BLaER1 treated with 17β-estradiol and CSF1 and Interleukin-3, amounts not matched to agents 10 nM and 100 nM (cell line): ENCODE measurements at regions not wholly inside any gene's neighbourhood (a gene's known extent, or its start where the extent isn't known, plus 50 kb on each side); places are given as distances from the start of the nearest gene placed in this dataset.
"Not testable (repeated sequence)": the region's sequence is repeated elsewhere in the genome, so short reads cannot be mapped to it uniquely, and the experiment has no call there.

Experiments
- H3K27ac ChIP-seq, 11 experiments: shearing (Covaris generic); formaldehyde crosslinking; 2 replicates each; pipeline ENCODE4 v1.8.1; 2022
- H3K27me3 ChIP-seq, 11 experiments: shearing (Covaris generic); formaldehyde crosslinking; 2 replicates each; pipeline ENCODE4 v1.8.1; 2022
- H3K36me3 ChIP-seq, 11 experiments: shearing (Covaris generic); formaldehyde crosslinking; 2 replicates each; pipeline ENCODE4 v1.8.1; 2022
- H3K4me1 ChIP-seq, 10 experiments: shearing (Covaris generic); formaldehyde crosslinking; 2 replicates each; pipeline ENCODE4 v1.8.1; 2022
- H3K4me2 ChIP-seq, 11 experiments: shearing (Covaris generic); formaldehyde crosslinking; 2 replicates each; pipeline ENCODE4 v1.8.1; 2022
- H3K4me3 ChIP-seq, 10 experiments: shearing (Covaris generic); formaldehyde crosslinking; 2 replicates each; pipeline ENCODE4 v1.8.1; 2022
- H3K9ac ChIP-seq, 11 experiments: shearing (Covaris generic); formaldehyde crosslinking; 2 replicates each; pipeline ENCODE4 v1.8.1; 2022
- H3K9me3 ChIP-seq, 11 experiments: shearing (Covaris generic); formaldehyde crosslinking; replicated peaks in 1 of 11; 2 replicates each; pipeline ENCODE4 v1.8.1; 2022
- H4K20me1 ChIP-seq, 11 experiments: shearing (Covaris generic); formaldehyde crosslinking; 2 replicates each; pipeline ENCODE4 v1.8.1; 2022
- Cebpa-rat ChIP-seq, 11 experiments: shearing (Covaris generic); IDR thresholded peaks; 2 replicates each; pipeline ENCODE4 v1.8.1; 2022

GRCh38 chr11:23212807-23213206, 352.5 kb upstream of the CCDC179 start:
- TF ChIP-seq Cebpa-rat (IDR thresholded peaks at IDR 0.05): no peak
- Histone ChIP-seq H3K9ac (no peak overlapping the region), H3K9me3 (no peaks in the 10 kb centered on the region), H3K4me2 (no peak overlapping the region), H3K4me1 (peaks cover 0 to 6% (median 2%) of the 10 kb centered on the region in 10 experiments; a peak in 4 of 20 replicates), H3K4me3 (no peak overlapping the region), H3K27ac (no peak overlapping the region), H3K27me3 (no peaks in the 10 kb centered on the region), H3K36me3 (no peaks in the 10 kb centered on the region), H4K20me1 (no peaks in the 10 kb centered on the region; a peak in 1 of 22 replicates)

GRCh38 chr11:23217072-23217471, 356.8 kb upstream of the CCDC179 start:
- Histone ChIP-seq H3K27me3 (no peaks in the 10 kb centered on the region), H3K36me3 (no peaks in the 10 kb centered on the region), H3K4me3 (no peak overlapping the region), H3K9me3 (no peaks in the 10 kb centered on the region), H3K9ac (no peak overlapping the region), H3K4me2 (no peak overlapping the region), H3K27ac (no peak overlapping the region), H3K4me1 (peaks cover 0 to 6% (median 2%) of the 10 kb centered on the region in 10 experiments; a peak in 4 of 20 replicates), H4K20me1 (no peaks in the 10 kb centered on the region; a peak in 1 of 22 replicates)
- no peak for TF ChIP-seq Cebpa-rat (IDR thresholded peaks at IDR 0.05)

GRCh38 chr11:23220086-23220485, 359.8 kb upstream of the CCDC179 start:
- not testable (repeated sequence) for H3K4me1 ChIP-seq, H3K36me3 ChIP-seq, H3K4me3 ChIP-seq, H3K27me3 ChIP-seq, H3K9me3 ChIP-seq, H3K9ac ChIP-seq, H3K27ac ChIP-seq, H4K20me1 ChIP-seq, H3K4me2 ChIP-seq

- Histone ChIP-seq H3K27ac (no peak overlapping the region), H3K4me1 (no peaks in the 10 kb centered on the region), H3K36me3 (no peaks in the 10 kb centered on the region), H3K9ac (no peak overlapping the region), H3K9me3 (no peaks in the 10 kb centered on the region), H4K20me1 (no peaks in the 10 kb centered on the region; a peak in 1 of 22 replicates), H3K27me3 (no peaks in the 10 kb centered on the region), H3K4me2 (no peak overlapping the region), H3K4me3 (no peak overlapping the region)
- no peak for TF ChIP-seq Cebpa-rat (IDR thresholded peaks at IDR 0.05)
These were observed 361.1 kb upstream of the CCDC179 start for GRCh38 chr11:23221366-23221765.

GRCh38 chr11:23226331-23227077, 366.2 kb upstream of the CCDC179 start:
- Histone ChIP-seq H3K36me3 (no peaks in the 10 kb centered on the region), H4K20me1 (no peaks in the 10 kb centered on the region), H3K27me3 (no peaks in the 10 kb centered on the region), H3K4me3 (no peak overlapping the region), H3K4me1 (no peaks in the 10 kb centered on the region), H3K4me2 (no peak overlapping the region), H3K27ac (no peak overlapping the region), H3K9ac (no peak overlapping the region), H3K9me3 (no peaks in the 10 kb centered on the region)
- no peak for TF ChIP-seq Cebpa-rat (IDR thresholded peaks at IDR 0.05)

GRCh38 chr11:23227078-23227445, 366.8 kb upstream of the CCDC179 start:
- no peak overlapping the region for H3K9ac ChIP-seq
- H3K27ac ChIP-seq: no peak overlapping the region
- H3K36me3 ChIP-seq: no peaks in the 10 kb centered on the region
- no peak for TF ChIP-seq Cebpa-rat (IDR thresholded peaks at IDR 0.05)
- no peaks in the 10 kb centered on the region for H3K27me3 ChIP-seq
- no peaks in the 10 kb centered on the region for H3K9me3 ChIP-seq
- H4K20me1 ChIP-seq: no peaks in the 10 kb centered on the region
- no peak overlapping the region for H3K4me3 ChIP-seq
- no peak overlapping the region for H3K4me2 ChIP-seq
- no peaks in the 10 kb centered on the region for H3K4me1 ChIP-seq

- Histone ChIP-seq H3K36me3 (no peaks in the 10 kb centered on the region), H3K9ac (no peak overlapping the region), H3K4me1 (no peaks in the 10 kb centered on the region), H3K27ac (no peak overlapping the region), H4K20me1 (no peaks in the 10 kb centered on the region), H3K4me3 (no peak overlapping the region), H3K4me2 (no peak overlapping the region), H3K9me3 (no peaks in the 10 kb centered on the region), H3K27me3 (no peaks in the 10 kb centered on the region)
- TF ChIP-seq Cebpa-rat (IDR thresholded peaks at IDR 0.05): no peak
These were observed 372.4 kb upstream of the CCDC179 start for GRCh38 chr11:23232652-23233051.

- H3K9me3 ChIP-seq: no peaks in the 10 kb centered on the region
- no peaks in the 10 kb centered on the region for H3K27me3 ChIP-seq
- no peaks in the 10 kb centered on the region for H3K36me3 ChIP-seq
- H4K20me1 ChIP-seq: no peaks in the 10 kb centered on the region
- H3K27ac ChIP-seq: no peak overlapping the region
- no peak overlapping the region for H3K4me2 ChIP-seq
- TF ChIP-seq Cebpa-rat (IDR thresholded peaks at IDR 0.05): no peak
- H3K4me3 ChIP-seq: no peak overlapping the region
- H3K9ac ChIP-seq: no peak overlapping the region
- H3K4me1 ChIP-seq: no peaks in the 10 kb centered on the region
These were observed 372.8 kb upstream of the CCDC179 start for GRCh38 chr11:23233075-23233474.

- H3K9ac ChIP-seq: no peak overlapping the region
- no peaks in the 10 kb centered on the region for H3K9me3 ChIP-seq
- no peaks in the 10 kb centered on the region for H3K36me3 ChIP-seq
- no peaks in the 10 kb centered on the region for H4K20me1 ChIP-seq
- no peak for TF ChIP-seq Cebpa-rat (IDR thresholded peaks at IDR 0.05)
- H3K4me3 ChIP-seq: no peak overlapping the region
- H3K27me3 ChIP-seq: no peaks in the 10 kb centered on the region
- H3K4me1 ChIP-seq: no peaks in the 10 kb centered on the region
- H3K27ac ChIP-seq: no peak overlapping the region
- no peak overlapping the region for H3K4me2 ChIP-seq
These were observed 376.7 kb upstream of the CCDC179 start for GRCh38 chr11:23236826-23237555.

- Histone ChIP-seq H3K4me1 (no peaks in the 10 kb centered on the region), H3K4me2 (no peak overlapping the region), H3K27ac (no peak overlapping the region), H3K36me3 (no peaks in the 10 kb centered on the region), H3K9ac (no peak overlapping the region), H3K27me3 (no peaks in the 10 kb centered on the region), H4K20me1 (no peaks in the 10 kb centered on the region), H3K9me3 (no peaks in the 10 kb centered on the region), H3K4me3 (no peak overlapping the region)
- TF ChIP-seq Cebpa-rat (IDR thresholded peaks at IDR 0.05): no peak
These were observed 392.2 kb upstream of the CCDC179 start for GRCh38 chr11:23252426-23252825.
